Iris pigment epithelial cell (primary cell): ENCODE measurements at regions not wholly inside any gene's neighbourhood (a gene's known extent, or its start where the extent isn't known, plus 50 kb on each side); places are given as distances from the start of the nearest gene placed in this dataset.
"Not testable (repeated sequence)": the region's sequence is repeated elsewhere in the genome, so short reads cannot be mapped to it uniquely, and the experiment has no call there.

Experiments used
- DNase-seq: peaks from one replicate; pipeline ENCODE4 v3.0.0-alpha.2; 2011; ENCODE audit warnings: low read depth

- peak; percentile 52 for DNase-seq
Measured at GRCh38 chrX:65451663-65452062, 82.9 kb downstream of the LAS1L start.

DNA sequence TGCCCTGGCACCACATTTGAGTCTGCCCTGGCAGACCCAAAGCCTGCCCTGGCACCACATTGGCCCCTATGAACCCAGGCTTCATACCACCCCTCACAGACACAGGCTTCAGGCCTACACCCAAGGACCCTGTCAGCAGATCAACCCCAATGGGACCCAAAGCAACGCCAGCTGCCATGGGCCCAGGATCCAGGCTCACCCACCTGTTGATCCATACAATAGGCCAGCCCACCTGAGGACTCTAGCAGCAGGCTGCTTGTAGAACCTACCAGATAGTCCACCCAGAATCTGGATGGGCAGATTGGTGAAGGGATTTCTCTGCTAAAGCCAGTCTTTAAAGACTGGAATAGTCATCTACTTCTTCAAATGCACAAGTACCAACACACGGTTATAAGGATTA, 114.4 kb downstream of the LAS1L start:
- no peak for DNase-seq

DNA sequence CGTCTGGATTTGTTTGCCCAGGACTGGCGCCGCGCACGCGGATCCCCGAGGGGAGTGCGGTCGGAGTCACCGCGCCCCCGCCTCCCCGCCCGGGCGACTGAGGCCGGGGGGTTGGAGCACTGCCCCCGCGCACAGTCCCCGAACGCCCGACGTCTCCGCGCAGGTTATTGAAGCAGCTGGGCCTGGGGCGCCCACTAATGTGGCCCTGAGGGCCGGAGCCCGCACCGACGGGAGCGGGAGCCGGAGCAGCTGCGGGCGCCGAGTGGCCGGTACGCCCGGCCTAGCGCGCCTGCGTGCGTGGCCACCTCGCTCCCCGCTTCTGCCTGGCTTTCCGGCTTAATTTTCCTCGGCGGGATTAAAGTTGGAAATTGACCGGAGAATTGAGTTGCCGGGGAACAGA, 126.9 kb downstream of the LAS1L start:
- DNase-seq, result not testable (repeated sequence)

DNA sequence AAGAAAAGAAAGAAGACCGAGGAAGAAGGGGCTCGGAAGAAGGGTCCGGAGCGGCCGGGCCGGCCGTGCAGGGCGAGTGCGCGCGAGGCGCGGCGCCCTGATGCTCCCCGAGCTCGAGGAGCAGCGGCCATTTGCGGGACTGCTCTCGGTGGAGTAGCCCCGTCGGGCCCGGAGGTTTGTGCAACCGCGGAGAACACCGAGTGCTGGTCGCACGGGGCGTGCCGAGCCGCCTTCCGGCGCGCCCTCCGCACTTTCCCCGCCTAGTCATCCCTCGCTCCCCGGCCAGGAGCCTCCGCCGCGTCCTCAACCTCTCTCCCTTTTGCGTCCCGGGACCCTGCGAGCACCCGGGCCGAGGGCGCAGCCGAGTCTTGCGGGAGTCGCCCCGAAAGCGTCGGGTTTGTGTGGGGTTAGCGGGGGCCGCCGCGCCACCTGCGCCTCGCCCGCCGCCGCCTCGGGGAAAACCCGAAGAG, 127.4 kb downstream of the LAS1L start:
- DNase-seq, result no peak

DNA sequence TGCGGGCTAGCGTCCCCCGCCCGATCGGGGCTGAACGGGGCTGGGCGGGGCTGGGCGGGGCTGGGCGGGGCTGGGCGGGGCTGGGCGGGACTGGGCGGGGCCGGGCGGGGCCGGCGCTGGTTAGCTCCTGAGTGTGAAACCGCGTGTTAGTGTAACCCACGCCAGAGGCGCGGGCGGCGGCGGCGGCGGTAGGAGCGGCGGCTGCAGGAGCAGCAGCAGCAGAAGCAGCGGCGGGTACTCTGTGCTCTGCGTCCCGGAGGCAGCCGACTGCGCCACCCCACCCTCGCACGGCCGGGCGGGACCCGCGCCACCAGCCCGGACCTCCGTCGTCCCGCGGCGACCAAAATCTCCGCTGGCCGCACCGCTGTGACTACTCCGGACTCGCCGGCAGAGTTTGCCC, 128.1 kb downstream of the LAS1L start:
- DNase-seq, result no peak

DNA sequence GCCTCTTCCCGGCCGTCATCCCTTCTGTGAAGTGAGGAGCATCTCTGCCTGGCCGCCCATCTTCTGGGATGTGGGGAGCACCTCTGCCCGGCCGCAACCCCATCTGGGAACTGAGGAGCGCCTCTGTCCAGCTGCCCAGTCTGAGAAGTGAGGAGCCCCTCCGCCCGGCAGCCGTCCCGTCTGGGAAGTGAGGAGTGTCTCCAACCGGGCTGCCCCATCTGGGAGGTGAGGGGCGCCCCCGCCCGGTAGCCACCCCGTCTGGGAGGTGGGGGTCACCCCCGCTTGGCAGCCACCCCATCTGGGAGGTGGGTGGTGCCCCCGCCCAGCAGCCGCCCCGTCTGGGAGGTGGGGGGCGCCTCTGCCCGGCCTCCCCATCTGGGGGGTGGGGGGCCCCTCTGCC, 142.3 kb downstream of the LAS1L start:
- no peak for DNase-seq

- not testable (repeated sequence) for DNase-seq
Measured at GRCh38 chrX:65389120-65389519, 145.5 kb downstream of the LAS1L start.
